ENCODE measurements at regions not wholly inside any gene's neighbourhood (a gene's known extent, or its start where the extent isn't known, plus 50 kb on each side); places are given as distances from the start of the nearest gene placed in this dataset.
"Not testable (repeated sequence)": the region's sequence is repeated elsewhere in the genome, so short reads cannot be mapped to it uniquely, and the experiment has no call there.

DNA sequence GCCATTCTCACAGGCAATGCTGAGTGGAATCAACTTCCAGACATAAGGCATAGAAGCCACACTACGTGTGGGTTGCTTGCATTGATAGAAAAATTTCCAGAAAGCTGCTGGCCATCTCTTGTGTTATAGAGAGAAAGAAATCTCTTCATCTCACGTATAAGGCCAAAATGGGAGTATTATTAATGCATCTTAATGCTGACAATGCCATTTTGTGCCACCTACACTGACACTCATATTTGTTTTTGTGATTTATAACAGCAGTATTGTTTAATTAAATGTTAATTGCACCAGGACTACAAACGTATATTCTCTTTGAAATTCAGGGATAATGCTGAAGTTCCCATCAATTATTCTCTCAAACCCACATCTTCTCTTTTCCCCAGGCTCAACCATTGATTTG lies 56.1 kb upstream of the TMEM132D start:
- DNase-seq (ENCODE audit: low read depth): no peak

DNA sequence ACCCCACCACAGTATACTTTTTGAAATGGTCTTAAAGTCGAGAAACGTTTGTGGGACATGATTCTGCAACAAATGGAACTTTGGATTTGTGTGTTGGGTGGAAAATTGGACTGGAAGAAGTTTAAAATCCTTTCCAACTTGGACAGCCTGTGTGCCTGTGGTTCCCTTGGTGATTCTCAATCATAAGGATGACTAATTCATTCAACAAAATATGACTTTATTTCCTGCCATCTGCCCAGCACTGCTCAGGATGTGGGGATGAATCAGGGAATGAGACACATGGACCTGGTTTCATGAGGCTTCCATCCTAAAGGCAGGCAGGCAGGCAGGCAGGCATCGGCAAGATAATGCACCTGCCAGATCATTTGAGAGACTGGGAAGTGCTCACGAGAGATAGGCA lies 57.3 kb upstream of the TMEM132D start:
- no peak for DNase-seq (ENCODE audit: low read depth)

DNA sequence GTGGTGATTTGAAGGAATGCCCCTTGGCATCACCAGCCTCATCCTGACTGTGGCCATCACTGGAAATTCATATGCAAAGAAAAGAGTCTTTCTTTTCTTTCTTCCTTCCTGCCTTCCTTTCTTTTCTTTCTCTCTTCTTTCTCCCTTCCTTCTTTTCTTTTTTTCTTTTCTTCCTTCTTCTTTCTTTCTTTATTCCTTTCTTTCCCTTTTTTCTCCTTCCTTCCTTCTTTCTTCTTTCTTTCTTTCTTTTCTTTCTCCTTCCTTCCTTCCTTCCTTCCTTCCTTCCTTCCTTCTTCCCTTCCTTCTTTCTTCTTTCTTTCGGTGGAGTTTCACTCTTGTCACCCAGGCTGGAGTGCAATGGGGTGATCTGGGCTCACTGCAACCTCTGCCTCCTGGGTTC lies 58.0 kb upstream of the TMEM132D start:
- no peak for DNase-seq (ENCODE audit: low read depth)

DNA sequence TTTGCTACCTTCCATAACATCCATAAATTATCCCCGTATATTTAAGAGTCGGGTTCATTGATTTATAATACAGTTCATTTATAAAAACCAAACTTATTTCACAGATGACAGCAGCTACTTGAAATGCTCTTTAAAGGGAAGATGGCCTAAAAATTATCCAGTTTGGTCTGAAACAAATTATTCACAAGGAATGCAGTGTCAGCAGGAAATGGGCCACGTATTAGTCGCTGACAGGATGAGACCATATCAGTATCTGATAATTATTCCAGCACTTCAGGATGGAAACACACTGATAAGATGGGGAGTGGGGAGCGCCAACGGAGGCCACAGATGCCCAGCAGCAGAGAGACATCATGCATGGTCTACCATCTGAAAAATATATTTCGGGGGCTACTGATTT lies 60.5 kb upstream of the TMEM132D start:
- DNase-seq (ENCODE audit: low read depth): no peak

GRCh38 chr12:129964826-129965457 lies 61.1 kb upstream of the TMEM132D start:
- DNase-seq (ENCODE audit: low read depth): no peak

DNA sequence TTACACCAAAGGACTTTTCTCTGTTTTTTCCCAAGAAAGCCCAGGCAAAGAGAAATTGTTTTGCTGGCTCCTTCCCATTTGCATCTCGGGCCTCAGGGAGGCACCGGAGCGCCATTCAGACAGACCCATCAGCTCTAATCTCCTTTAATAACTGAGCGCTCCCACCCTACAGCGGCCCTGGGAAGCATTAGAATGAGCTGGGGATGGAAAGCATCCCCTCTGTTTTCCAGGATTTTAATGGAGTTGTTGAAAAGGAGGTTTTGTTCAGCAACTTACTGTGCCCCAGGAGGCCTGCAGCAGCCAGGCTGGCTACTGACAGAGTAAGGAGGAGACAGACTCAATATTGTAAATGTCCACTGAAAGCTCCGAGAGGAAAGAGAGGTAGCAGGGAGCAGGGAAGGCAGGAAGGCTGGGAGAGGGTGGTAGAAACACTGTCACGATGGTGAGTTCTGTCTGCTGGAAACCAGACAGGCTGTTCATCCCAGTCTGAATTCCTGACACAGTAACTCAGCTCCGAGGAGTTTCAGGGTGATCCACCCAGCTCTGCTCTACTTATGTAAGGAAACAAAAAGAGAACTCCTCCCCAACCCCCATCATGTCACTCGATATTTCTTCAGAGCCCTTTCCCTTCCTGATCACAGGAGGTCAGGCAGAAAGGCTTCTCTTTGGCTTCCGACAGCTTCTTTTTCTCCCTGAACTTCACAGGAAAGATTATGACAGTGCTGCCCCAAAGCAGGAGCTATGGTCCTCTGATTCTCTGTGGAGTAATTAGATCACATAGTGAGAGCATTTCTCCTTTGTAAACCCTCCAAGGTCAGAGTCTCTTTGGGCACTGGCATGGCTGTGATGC lies 62.5 kb upstream of the TMEM132D start:
- DNase-seq (ENCODE audit: low read depth): no peak

GRCh38 chr12:129971721-129972120 lies 67.9 kb upstream of the TMEM132D start:
- DNase-seq (ENCODE audit: low read depth): no peak

DNA sequence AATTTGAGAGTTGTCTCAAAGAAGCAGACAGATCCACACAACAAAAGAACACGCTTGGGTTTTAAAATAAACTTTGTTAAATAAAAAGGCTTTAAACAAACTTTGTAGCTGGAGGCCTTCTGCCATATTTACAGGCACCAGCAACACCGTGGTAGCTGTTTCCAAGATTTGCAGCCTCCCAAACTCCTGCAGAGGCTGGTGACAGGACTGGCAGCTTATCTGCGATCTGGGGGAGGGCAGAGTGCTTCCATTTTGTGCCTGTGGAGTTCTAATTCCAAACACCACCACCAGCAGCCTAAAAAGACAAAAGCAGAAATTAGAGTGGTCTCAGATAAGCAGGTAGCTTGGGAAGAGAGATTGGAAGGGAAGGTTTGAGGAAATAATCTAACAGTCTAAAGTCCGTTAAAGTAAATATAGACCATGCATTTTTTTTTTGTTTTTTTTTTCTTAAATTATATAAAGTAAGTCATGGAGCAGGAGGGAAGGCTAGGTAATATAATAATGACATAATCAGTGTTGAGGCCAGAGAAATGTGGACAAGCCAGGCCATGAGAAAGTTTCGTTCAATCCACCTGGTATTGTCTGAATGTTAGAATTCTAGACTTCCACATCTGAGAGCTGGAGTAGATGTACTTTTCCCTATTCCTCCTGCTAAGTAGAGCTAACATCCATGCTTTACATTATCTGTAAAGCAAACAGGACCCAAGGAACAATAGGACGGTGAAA lies 69.6 kb upstream of the TMEM132D start:
- no peak for DNase-seq (ENCODE audit: low read depth)

- DNase-seq (ENCODE audit: low read depth): no peak
These were observed 80.3 kb upstream of the TMEM132D start for GRCh38 chr12:129984106-129984505.

DNA sequence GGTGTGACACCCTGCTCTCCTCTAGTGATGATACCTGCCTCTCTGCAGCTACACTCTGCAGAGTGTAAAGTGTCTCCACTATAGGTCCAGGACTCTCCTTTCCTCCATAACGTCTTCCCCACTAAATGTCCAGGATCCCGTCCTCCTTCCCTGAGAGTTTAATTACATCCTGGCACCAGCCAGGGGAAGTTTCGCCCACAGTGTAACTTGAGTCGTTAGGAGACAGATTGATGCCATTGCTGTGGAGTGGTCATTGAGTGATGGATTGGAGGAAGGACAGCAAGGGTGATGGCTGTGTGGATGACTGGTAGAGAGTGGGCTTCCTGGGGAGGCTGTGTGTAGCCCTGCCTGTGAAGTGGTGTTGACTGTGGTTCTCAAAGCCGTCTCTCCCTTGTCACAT lies 84.0 kb upstream of the TMEM132D start:
- DNase-seq (ENCODE audit: low read depth): no peak

DNA sequence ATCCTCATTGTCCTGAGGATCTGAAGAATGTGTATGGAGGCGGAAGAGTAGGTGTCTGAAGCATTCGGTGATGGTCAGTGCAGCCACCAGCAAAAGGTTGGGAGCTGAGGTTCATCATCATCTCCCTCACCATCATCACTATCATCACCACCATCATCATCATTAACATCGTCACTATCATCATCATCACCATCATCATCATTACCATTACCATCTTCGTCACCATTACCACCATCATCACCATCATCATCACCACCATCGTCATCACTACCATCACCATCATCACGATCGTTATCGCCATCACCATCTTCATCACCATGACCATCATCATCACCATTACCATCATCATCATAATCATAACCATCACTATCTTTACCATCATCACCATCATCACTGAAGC lies 90.8 kb upstream of the TMEM132D start:
- DNase-seq (ENCODE audit: low read depth): no peak

DNA sequence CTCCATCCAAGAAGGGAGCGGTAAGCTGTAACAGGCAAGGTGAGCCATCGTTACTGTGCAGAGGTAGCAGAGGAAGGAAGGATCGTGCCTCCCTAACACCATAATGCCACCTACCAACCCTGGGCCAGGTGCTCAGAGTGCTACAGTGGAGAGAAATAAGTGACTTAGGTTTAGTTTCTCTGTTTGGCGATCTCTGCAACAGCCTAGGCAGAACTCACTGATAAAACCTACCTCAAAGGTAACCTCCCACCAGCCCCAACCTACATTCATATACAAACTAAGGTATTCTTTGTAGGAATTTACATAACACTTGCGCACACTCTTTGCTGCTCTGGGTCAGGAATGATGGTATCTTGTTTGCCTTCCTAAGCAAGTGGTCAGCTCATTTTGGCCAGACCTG lies 93.4 kb upstream of the TMEM132D start:
- DNase-seq (ENCODE audit: low read depth): no peak

DNA sequence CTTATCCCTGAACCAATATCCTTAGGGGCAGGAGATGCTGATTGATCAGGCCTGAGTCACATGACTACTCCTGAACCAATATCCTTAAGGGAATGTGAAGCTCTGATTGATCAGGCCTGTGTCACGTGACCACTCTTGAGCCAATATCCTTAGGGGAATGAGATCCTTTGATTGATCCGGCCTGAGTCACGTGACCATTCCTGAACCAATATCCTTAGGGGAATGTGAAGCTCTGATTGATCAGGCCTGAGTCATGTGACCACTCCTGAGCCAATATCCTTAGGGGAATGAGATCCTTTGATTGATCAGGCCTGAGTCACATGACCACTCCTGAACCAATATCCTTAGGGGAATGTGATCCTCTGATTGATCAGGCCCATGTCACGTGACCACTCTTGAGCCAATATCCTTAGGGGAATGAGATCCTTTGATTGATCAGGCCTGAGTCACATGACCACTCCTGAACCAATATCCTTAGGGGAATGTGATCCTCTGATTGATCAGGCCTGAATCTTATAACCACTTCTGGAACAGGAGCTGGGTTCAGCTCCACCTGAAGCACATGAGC lies 100.6 kb upstream of the TMEM132D start:
- not testable (repeated sequence) for DNase-seq (ENCODE audit: low read depth)

GRCh38 chr12:130007771-130008170 lies 103.9 kb upstream of the TMEM132D start:
- DNase-seq (ENCODE audit: low read depth): no peak

- DNase-seq (ENCODE audit: low read depth): no peak
These were observed 104.4 kb upstream of the TMEM132D start for GRCh38 chr12:130008241-130008640.

- DNase-seq (ENCODE audit: low read depth): no peak
These were observed 106.1 kb upstream of the TMEM132D start for GRCh38 chr12:130009961-130010360.

DNA sequence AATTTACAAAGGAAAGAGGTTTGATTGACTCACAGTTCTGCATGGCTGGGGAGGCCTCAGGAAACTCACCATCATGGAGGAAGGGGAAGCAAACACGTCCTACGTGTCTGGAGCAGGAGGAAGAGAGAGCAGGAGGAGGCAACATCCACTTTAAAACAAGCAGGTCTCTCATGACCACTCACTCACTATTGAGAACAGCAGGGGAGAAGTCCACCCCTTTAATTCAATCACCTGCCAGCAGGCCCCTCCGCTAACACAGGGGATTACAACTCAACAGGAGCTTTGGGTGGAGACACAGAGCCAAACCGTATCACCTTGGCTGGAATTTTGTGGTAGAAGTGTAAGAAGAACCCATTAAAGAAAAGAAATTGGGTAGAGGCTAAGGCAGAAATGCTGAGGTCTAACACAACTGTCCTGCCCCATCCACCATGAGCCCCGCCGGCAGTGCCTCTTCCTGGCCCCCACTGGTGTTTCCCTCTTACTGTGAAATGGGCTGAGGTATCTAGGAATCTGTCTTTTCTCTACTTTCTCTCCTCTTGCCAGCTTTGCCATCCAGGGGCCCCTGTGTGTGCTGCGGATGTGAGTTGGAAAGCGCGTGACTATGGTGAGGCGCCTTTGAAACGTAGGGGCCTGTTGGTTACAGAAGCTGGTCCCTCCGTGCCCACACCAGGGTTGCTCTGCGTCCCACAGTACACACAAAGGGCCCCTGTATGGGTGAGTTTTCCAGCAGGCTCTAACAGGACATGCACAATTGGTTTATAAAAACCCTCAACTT lies 108.0 kb upstream of the TMEM132D start:
- DNase-seq (ENCODE audit: low read depth): no peak

DNA sequence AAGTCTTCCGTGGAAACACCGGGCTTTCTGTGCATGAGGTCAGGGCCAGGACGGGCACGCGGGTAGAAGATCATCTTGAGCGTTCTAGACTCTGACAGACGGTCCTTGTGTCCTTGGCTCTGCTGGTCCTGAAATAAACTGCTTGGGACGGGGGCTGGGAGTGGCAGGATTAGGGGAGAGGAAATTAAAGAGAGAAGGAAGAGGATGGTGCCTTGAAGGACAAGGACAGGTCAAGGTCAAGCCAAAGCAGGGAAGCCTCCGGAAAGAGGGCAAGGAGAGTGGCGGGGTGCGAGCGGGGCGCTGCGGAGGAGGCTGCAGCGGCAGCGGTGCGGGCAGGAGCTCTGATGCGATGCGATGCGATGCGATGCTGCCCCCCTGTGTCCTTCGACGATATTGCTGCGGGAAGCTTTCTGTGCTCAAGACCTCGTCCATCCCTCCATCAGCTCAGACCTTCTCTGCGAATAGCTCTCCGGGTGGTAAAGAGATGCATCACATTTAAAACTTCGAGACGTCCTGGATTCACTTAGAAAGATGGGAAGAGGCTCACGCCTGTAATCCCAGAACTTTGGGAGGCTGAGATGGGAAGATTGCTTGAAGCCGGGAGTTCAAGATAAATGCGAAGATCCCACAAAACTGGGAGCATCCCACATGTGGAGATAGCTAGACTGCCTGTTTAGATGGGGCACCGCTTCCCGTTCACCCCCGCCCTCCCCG lies 110.1 kb upstream of the TMEM132D start:
- no peak for DNase-seq (ENCODE audit: low read depth)

DNA sequence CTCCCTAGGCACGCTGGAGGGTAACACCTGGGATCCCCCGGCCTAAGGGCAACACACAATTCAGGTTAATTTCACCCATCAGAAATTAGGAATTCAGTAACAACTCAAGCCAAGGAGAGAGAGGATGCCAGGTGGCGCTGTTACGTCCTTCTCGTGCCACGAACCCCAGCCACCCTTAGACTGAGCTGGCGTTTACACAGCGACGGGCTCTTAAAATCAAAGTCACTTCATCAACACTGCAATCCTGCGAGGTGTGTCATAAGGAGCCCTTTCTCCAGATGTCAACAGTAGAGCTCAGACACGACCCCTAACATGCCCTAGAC lies 110.6 kb upstream of the TMEM132D start:
- DNase-seq (ENCODE audit: low read depth): no peak

- no peak for DNase-seq (ENCODE audit: low read depth)
These were observed 112.4 kb upstream of the TMEM132D start for GRCh38 chr12:130016194-130016593.

DNA sequence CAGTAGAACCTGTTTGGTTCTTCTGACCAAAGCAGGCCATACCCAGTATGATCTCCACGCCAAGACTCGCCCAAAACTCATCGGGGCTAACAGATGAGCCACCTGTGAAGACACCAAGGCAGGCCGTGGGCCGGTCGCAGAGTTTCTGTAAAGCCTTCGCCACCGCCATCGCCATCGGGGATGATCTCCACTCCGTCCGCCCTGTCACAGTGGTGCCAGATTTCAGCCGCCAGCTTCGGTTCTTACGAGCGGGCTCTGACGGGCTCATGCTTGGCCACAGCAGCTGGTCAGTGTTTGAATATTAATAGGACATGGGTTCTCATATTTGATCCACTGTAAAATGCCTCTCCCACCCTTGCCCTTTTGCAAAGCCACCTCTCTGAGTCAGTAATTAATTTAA lies 113.2 kb upstream of the TMEM132D start:
- no peak for DNase-seq (ENCODE audit: low read depth)

Data from amniotic epithelial cell (primary cell).